HG03097 (cell line): ENCODE measurements at regions not wholly inside any gene's neighbourhood (a gene's known extent, or its start where the extent isn't known, plus 50 kb on each side); places are given as distances from the start of the nearest gene placed in this dataset.
"Not testable (repeated sequence)": the region's sequence is repeated elsewhere in the genome, so short reads cannot be mapped to it uniquely, and the experiment has no call there.

ENCODE experiments used
- ATAC-seq: cut with Tn5 transposase; IDR thresholded peaks from one replicate; pipeline ENCODE4 v1.9.1; 2021; ENCODE audit not compliant: unreplicated experiment, low FRiP score

- ATAC-seq: no peak
Observed at GRCh38 chr4:82248903-82249632, 124.7 kb downstream of the HNRNPD start.

- no peak for ATAC-seq
Observed at GRCh38 chr4:82247629-82248028, 126.2 kb downstream of the HNRNPD start.

GRCh38 chr4:82247171-82247570 lies 126.6 kb downstream of the HNRNPD start:
- no peak for ATAC-seq

GRCh38 chr4:82241534-82241933 lies 132.3 kb downstream of the HNRNPD start:
- no peak for ATAC-seq

- ATAC-seq: no peak
Observed at GRCh38 chr4:82240410-82240809, 133.4 kb downstream of the HNRNPD start.

- ATAC-seq: not testable (repeated sequence)
Observed at GRCh38 chr4:82237142-82237541, 136.6 kb downstream of the HNRNPD start.

- no peak for ATAC-seq
Observed at GRCh38 chr4:82235346-82235745, 138.4 kb downstream of the HNRNPD start.

GRCh38 chr4:82232891-82233290 lies 140.9 kb downstream of the HNRNPD start:
- ATAC-seq: no peak

- no peak for ATAC-seq
Observed at GRCh38 chr4:82231806-82232205, 142.0 kb downstream of the HNRNPD start.

- ATAC-seq: no peak
Observed at GRCh38 chr4:82230306-82230705, 143.5 kb downstream of the HNRNPD start.

GRCh38 chr4:82225030-82225429 lies 148.8 kb downstream of the HNRNPD start:
- no peak for ATAC-seq

GRCh38 chr4:82223715-82224114 lies 150.1 kb downstream of the HNRNPD start:
- ATAC-seq: peak; percentile 59

GRCh38 chr4:82219346-82219745 lies 154.4 kb downstream of the HNRNPD start:
- ATAC-seq: no peak

GRCh38 chr4:82217986-82218715 lies 155.6 kb downstream of the HNRNPD start:
- ATAC-seq: no peak

- ATAC-seq: no peak
Observed at GRCh38 chr4:82216219-82216618, 157.6 kb downstream of the HNRNPD start.

- ATAC-seq: no peak
Observed at GRCh38 chr4:82215800-82216199, 158.0 kb downstream of the HNRNPD start.

- no peak for ATAC-seq
Observed at GRCh38 chr4:82215039-82215438, 158.8 kb downstream of the HNRNPD start.

- ATAC-seq: no peak
Observed at GRCh38 chr4:82213485-82214417, 160.0 kb downstream of the HNRNPD start.

GRCh38 chr4:82201805-82202641 lies 171.8 kb downstream of the HNRNPD start:
- ATAC-seq: peak; percentile 65

GRCh38 chr4:82201303-82201702 lies 172.5 kb downstream of the HNRNPD start:
- no peak for ATAC-seq
